Muscle of leg (tissue), 3 donors: ENCODE measurements at regions not wholly inside any gene's neighbourhood (a gene's known extent, or its start where the extent isn't known, plus 50 kb on each side); places are given as distances from the start of the nearest gene placed in this dataset.
"Not testable (repeated sequence)": the region's sequence is repeated elsewhere in the genome, so short reads cannot be mapped to it uniquely, and the experiment has no call there.

Experiments used
- DNase-seq: peaks from one replicate; pipeline ENCODE4 v3.0.0; 2013
- H3K27ac ChIP-seq: one replicate; pipeline ENCODE4 v1.5.1; 2013; ENCODE audit warnings: mild to moderate bottlenecking, low read length, control low read depth
- H3K27me3 ChIP-seq: one replicate; pipeline ENCODE4 v1.6.1; 2013; ENCODE audit warnings: low read length; ENCODE audit not compliant: control insufficient read depth, insufficient read depth
- H3K36me3 ChIP-seq: one replicate; pipeline ENCODE4 v1.6.1; 2013; ENCODE audit warnings: low read length; ENCODE audit not compliant: control insufficient read depth, insufficient read depth
- H3K4me1 ChIP-seq: one replicate; pipeline ENCODE4 v1.6.1; 2013; ENCODE audit warnings: low read length; ENCODE audit not compliant: control insufficient read depth, insufficient read depth
- H3K4me3 ChIP-seq: one replicate; pipeline ENCODE4 v1.5.1; 2013; ENCODE audit warnings: low read length, control low read depth
- H3K9me3 ChIP-seq: replicated peaks from 2 replicates; pipeline ENCODE4 v1.6.1; 2013; ENCODE audit warnings: low read depth, low read length; ENCODE audit not compliant: control insufficient read depth
- WGBS: methylation state at CpG from one replicate; pipeline ENCODE4 v1.1.5; 2013; ENCODE audit warnings: missing lambda C conversion rate; ENCODE audit not compliant: insufficient coverage; 5-methylcytosine and 5-hydroxymethylcytosine counted together

DNA sequence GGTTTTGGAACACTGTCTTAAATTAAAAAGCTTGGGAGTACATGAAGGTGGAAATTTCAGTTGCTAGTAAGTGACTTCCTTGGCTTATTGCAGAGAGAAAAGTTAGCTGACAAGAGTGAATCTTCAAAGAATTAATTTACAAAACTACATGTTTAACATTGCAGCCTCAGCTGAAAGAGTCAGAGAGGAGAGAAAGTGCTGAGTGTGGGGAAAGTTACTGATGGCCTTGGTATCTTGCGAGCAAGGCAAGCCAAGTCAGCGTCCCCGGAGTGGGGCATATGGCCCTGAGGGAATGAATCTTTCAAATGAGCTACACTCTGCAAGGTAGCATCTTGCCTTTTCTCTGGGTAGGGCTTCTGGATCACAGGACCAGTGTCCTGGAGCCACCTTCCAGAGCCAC, 131.3 kb downstream of the LPIN1 start:
- no peak for DNase-seq
- H3K27me3 ChIP-seq: peaks cover 2% of the 10 kb centered on the region
- H3K4me1 ChIP-seq: no peaks in the 10 kb centered on the region
- no peak overlapping the region for H3K27ac ChIP-seq
- H3K4me3 ChIP-seq: no peak overlapping the region
- no peaks in the 10 kb centered on the region for H3K9me3 ChIP-seq
- WGBS: 72% methylated on average over 3 of the region's 3 CpGs
- no peaks in the 10 kb centered on the region for H3K36me3 ChIP-seq

- H3K27me3 ChIP-seq, H3K27ac ChIP-seq, H3K9me3 ChIP-seq, H3K36me3 ChIP-seq, DNase-seq, H3K4me3 ChIP-seq, H3K4me1 ChIP-seq: not testable (repeated sequence)
- no CpG with 5 or more reads among the region's 4 CpGs for WGBS
Observed at GRCh38 chr2:11885253-11885652, 138.8 kb downstream of the LPIN1 start.

DNA sequence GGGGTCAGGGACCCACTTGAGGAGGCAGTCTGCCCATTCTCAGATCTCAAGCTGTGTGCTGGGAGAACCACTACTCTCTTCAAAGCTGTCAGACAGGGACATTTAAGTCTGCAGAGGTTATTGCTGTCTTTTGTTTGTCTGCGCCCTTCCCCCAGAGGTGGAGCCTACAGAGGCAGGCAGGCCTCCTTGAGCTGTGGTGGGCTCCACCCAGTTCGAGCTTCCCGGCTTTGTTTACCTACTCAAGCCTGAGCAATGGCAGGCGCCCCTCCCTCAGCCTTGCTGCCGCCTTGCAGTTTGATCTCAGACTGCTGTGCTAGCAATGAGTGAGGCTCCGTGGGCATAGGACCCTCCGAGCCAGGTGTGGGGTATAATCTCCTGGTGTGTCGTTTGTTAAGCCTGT, 140.5 kb downstream of the LPIN1 start:
- not testable (repeated sequence) for H3K4me3 ChIP-seq, H3K36me3 ChIP-seq, H3K27me3 ChIP-seq, H3K9me3 ChIP-seq, DNase-seq, H3K4me1 ChIP-seq, H3K27ac ChIP-seq
- 97% methylated on average over 4 of the region's 8 CpGs for WGBS

DNA sequence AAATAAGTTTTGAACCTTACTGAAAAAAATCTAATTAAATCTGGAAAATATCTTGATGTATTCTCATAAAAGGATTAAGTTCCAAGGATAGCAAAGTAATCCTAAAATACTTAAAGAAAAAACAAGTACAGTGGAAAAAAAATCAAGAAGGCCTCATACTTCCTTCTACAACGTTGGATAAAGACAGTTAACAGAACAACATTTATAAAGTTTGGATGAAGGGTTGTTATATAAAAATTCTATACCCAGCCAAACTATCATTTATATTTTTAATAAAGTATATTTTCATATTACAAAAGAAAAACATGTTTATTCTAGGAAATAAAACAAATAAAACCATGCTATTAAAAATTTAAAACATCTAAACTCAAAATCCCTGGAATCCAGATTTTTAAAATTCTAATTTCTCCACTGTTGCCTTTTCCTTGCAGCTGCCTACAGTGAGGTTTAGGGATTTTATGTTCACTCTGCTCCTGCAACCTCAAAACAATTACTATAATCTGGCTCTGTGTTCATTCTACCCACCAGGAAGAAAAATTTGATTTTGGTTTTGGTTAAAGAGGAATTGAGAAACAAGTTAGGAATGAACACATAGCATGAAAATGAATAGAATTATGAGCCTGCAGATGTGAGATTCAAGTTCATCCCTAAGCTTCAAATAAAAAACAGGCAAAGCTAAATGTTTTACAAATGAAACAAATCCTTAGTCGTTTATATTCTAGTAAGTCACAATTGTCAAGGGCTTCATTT, 142.8 kb downstream of the LPIN1 start:
- Histone ChIP-seq H3K4me1 (no peaks in the 10 kb centered on the region), H3K4me3 (no peak overlapping the region), H3K27ac (no peak overlapping the region), H3K36me3 (no peaks in the 10 kb centered on the region), H3K27me3 (no peaks in the 10 kb centered on the region), H3K9me3 (peaks cover 5% of the 10 kb centered on the region)
- WGBS: no CpG with 5 or more reads among the region's 2 CpGs
- DNase-seq: no peak

- peaks cover 5% of the 10 kb centered on the region for H3K9me3 ChIP-seq
- no CpG with 5 or more reads among the region's 1 CpG for WGBS
- DNase-seq: no peak
- H3K4me1 ChIP-seq: no peaks in the 10 kb centered on the region
- H3K36me3 ChIP-seq: no peaks in the 10 kb centered on the region
- no peaks in the 10 kb centered on the region for H3K27me3 ChIP-seq
- H3K27ac ChIP-seq: no peak overlapping the region
- H3K4me3 ChIP-seq: no peak overlapping the region
Observed at GRCh38 chr2:11889854-11890253, 143.4 kb downstream of the LPIN1 start.

GRCh38 chr2:11891028-11891427, 144.6 kb downstream of the LPIN1 start:
- H3K4me3 ChIP-seq: no peak overlapping the region
- H3K27ac ChIP-seq: no peak overlapping the region
- WGBS: 81% methylated on average over 4 of the region's 5 CpGs
- H3K27me3 ChIP-seq: no peaks in the 10 kb centered on the region
- no peaks in the 10 kb centered on the region for H3K36me3 ChIP-seq
- no peak for DNase-seq
- H3K9me3 ChIP-seq: peaks cover 5% of the 10 kb centered on the region
- no peaks in the 10 kb centered on the region for H3K4me1 ChIP-seq

GRCh38 chr2:11891671-11892440, 145.4 kb downstream of the LPIN1 start:
- Histone ChIP-seq H3K4me3 (no peak overlapping the region), H3K9me3 (peaks cover 5% of the 10 kb centered on the region), H3K4me1 (no peaks in the 10 kb centered on the region), H3K36me3 (no peaks in the 10 kb centered on the region), H3K27ac (no peak overlapping the region), H3K27me3 (no peaks in the 10 kb centered on the region)
- no peak for DNase-seq
- 72% methylated on average over 3 of the region's 4 CpGs for WGBS

- Histone ChIP-seq H3K27ac (no peak overlapping the region), H3K9me3 (no peaks in the 10 kb centered on the region), H3K4me1 (peaks cover 4% of the 10 kb centered on the region), H3K27me3 (no peaks in the 10 kb centered on the region), H3K4me3 (no peak overlapping the region), H3K36me3 (no peaks in the 10 kb centered on the region)
- DNase-seq: no peak
- no CpG with 5 or more reads among the region's 3 CpGs for WGBS
Observed at GRCh38 chr2:11896386-11896785, 150.0 kb downstream of the LPIN1 start.

DNA sequence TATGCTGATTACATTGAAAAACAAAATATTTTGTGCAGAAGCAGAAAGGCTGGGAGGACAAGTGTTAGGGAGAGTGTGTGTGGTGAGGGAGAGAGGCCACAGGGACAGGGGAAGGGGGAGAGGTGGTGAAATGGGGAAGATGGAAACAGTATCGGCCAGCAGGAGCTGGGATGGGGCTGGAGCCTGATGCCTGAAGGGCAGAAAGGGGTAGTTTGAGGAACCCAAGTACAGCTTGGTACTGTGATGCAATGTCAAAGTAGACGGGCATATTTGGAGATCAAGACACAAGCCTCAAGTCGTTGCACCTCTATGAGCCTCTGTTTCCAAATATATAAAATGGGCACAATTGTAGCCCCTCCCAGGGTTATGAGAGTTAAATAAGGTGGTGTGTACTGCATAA, 152.1 kb downstream of the LPIN1 start:
- Histone ChIP-seq H3K27ac (no peak overlapping the region), H3K4me1 (peaks cover 4% of the 10 kb centered on the region), H3K9me3 (no peaks in the 10 kb centered on the region), H3K27me3 (no peaks in the 10 kb centered on the region), H3K36me3 (no peaks in the 10 kb centered on the region), H3K4me3 (no peak overlapping the region)
- no peak for DNase-seq
- 65% methylated on average over 1 of the region's 3 CpGs for WGBS

DNA sequence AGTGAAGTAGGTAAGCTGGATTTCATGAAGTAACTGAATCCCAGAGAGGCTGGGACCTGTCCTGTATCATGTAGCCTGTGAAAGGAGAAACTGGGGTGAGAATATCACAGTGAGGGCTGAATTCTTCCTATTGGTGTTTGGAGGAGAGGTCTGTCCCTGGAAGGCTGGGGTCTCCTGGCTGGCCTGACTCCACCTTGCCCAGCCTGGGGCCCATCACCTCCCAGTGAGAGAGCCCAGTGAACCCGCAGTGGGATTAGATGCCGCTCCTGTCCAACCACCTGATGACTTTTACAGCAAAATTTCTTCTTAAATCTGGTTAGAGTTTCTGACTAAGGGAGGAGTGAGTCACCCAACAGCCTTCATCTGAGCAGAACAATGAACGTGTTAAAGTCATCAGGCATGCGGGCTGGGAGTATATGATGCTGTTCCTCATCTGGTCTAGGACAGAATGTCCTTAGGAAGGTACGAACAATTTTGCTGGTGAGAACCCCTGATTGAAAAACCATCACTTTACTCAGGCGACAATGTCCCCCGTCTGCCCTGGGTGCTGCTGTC, 152.9 kb downstream of the LPIN1 start:
- no CpG with 5 or more reads among the region's 7 CpGs for WGBS
- no peak overlapping the region for H3K27ac ChIP-seq

More for the DNA sequence above, 152.9 kb downstream of the LPIN1 start:
- peak; percentile 57 for DNase-seq
- Histone ChIP-seq H3K4me3 (no peak overlapping the region), H3K36me3 (no peaks in the 10 kb centered on the region), H3K27me3 (no peaks in the 10 kb centered on the region), H3K9me3 (no peaks in the 10 kb centered on the region), H3K4me1 (peaks cover 4% of the 10 kb centered on the region)
